HG03521 (cell line): ENCODE measurements at regions not wholly inside any gene's neighbourhood (a gene's known extent, or its start where the extent isn't known, plus 50 kb on each side); places are given as distances from the start of the nearest gene placed in this dataset.

Source experiments
- ATAC-seq: cut with Tn5 transposase; IDR thresholded peaks from one replicate; pipeline ENCODE4 v1.9.1; 2021; ENCODE audit warnings: mild to moderate bottlenecking, moderate library complexity; ENCODE audit not compliant: unreplicated experiment

GRCh38 chr14:99099051-99099787, 172.8 kb downstream of the BCL11B start:
- ATAC-seq, result no peak

- no peak for ATAC-seq
Observed at GRCh38 chr14:99100497-99101270, 171.3 kb downstream of the BCL11B start.

- no peak for ATAC-seq
Observed at GRCh38 chr14:99101855-99102461, 170.0 kb downstream of the BCL11B start.

GRCh38 chr14:99116741-99117295, 155.2 kb downstream of the BCL11B start:
- ATAC-seq, result no peak

GRCh38 chr14:99117671-99118045, 154.3 kb downstream of the BCL11B start:
- ATAC-seq, result no peak

- ATAC-seq, result no peak
Observed at GRCh38 chr14:99118046-99118721, 153.8 kb downstream of the BCL11B start.

GRCh38 chr14:99118946-99119345, 153.1 kb downstream of the BCL11B start:
- ATAC-seq, result no peak
